Mucosa of descending colon (tissue), 3 donors: ENCODE measurements at regions not wholly inside any gene's neighbourhood (a gene's known extent, or its start where the extent isn't known, plus 50 kb on each side); places are given as distances from the start of the nearest gene placed in this dataset.
"Not testable (repeated sequence)": the region's sequence is repeated elsewhere in the genome, so short reads cannot be mapped to it uniquely, and the experiment has no call there.

Experiments used
- ATAC-seq: fragments of 200-7000 bp; cut with Tn5 transposase; one replicate; pipeline ENCODE4 v1.9.1; 2020; ENCODE audit warnings: mild to moderate bottlenecking, moderate library complexity
- DNase-seq, 3 donors: peaks; one replicate each; pipeline ENCODE4 v3.0.0-alpha.2; 2020
- H3K36me3 ChIP-seq: fragments of 200-600 bp; one replicate; pipeline ENCODE4 v1.8.0; 2021; ENCODE audit warnings: low read depth, mild to moderate bottlenecking
- H3K4me1 ChIP-seq: fragments of 200-600 bp; one replicate; pipeline ENCODE4 v1.8.0; 2021; ENCODE audit warnings: low read depth, mild to moderate bottlenecking
- H3K4me3 ChIP-seq: fragments of 200-600 bp; one replicate; pipeline ENCODE4 v1.8.0; 2021; ENCODE audit warnings: mild to moderate bottlenecking
- H3K9me3 ChIP-seq: fragments of 200-600 bp; one replicate; pipeline ENCODE4 v1.8.0; 2021; ENCODE audit warnings: mild to moderate bottlenecking
- intact Hi-C, 2 donors: fragments of 100-400 bp; cut with DNase I in 1 of 2; cut with micrococcal nuclease in 1 of 2; formaldehyde crosslinking; loops; one replicate each; pipeline versions ENCODE4 v1.11.0 to v1.11.1; 2022; cut with DNase I, micrococcal nuclease
- TF ChIP-seq, protein P1 (sequence below): fragments of 200-600 bp; IDR thresholded peaks from one replicate; pipeline ENCODE4 v1.8.0; 2022; ENCODE audit warnings: antibody characterized with exemption, mild to moderate bottlenecking
- donor health status: DM: no; HTN: no; CAD: no; lungs with moderate emphysema.
- donor health status: DM: no; HTN: no; CAD: no.
- donor health status: DM: no; HTN: yes; CAD: no.

DNA sequence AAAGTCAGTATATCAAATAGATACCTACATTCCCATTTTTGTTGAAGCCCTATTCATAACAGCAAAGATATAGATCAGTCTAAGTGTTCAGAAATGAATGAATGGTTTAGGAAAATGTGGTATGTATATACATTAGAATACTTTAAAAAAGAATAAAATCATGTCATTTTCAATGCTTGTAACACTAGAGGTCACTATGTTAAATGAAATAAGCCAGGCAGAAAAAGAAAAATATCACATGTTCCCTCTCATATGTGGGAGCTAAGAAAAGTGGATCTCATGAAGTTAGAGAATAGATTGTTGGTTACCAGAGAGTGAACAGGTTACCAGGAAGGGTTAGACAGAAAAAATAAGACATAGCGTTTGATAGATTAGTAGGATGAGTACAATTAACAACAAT, 1111.0 kb upstream of the SLC39A10 start:
- DNase-seq (no peak), ATAC-seq (no peak)
- Histone ChIP-seq H3K4me1 (no peaks in the 10 kb centered on the region), H3K9me3 (no peaks in the 10 kb centered on the region), H3K36me3 (no peaks in the 10 kb centered on the region), H3K4me3 (no peak overlapping the region)
- intact Hi-C loops = no loop called here
- TF ChIP-seq, protein P1, sequence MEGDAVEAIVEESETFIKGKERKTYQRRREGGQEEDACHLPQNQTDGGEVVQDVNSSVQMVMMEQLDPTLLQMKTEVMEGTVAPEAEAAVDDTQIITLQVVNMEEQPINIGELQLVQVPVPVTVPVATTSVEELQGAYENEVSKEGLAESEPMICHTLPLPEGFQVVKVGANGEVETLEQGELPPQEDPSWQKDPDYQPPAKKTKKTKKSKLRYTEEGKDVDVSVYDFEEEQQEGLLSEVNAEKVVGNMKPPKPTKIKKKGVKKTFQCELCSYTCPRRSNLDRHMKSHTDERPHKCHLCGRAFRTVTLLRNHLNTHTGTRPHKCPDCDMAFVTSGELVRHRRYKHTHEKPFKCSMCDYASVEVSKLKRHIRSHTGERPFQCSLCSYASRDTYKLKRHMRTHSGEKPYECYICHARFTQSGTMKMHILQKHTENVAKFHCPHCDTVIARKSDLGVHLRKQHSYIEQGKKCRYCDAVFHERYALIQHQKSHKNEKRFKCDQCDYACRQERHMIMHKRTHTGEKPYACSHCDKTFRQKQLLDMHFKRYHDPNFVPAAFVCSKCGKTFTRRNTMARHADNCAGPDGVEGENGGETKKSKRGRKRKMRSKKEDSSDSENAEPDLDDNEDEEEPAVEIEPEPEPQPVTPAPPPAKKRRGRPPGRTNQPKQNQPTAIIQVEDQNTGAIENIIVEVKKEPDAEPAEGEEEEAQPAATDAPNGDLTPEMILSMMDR = no peak

- ATAC-seq (no peak), DNase-seq (no peak)
- Histone ChIP-seq H3K4me1 (no peaks in the 10 kb centered on the region), H3K36me3 (no peaks in the 10 kb centered on the region), H3K9me3 (no peaks in the 10 kb centered on the region), H3K4me3 (no peak overlapping the region)
- TF ChIP-seq, protein P1 = no peak
- intact Hi-C loops = no loop called here
Observed at GRCh38 chr2:194539425-194539824, 1117.6 kb upstream of the SLC39A10 start.

- H3K4me1 ChIP-seq = no peaks in the 10 kb centered on the region
- intact Hi-C loops = no loop called here
- no peaks in the 10 kb centered on the region for H3K36me3 ChIP-seq
- ATAC-seq (no peak), DNase-seq (no peak)
- H3K9me3 ChIP-seq = no peaks in the 10 kb centered on the region
- no peak overlapping the region for H3K4me3 ChIP-seq
- TF ChIP-seq, protein P1 = no peak
Observed at GRCh38 chr2:194526121-194526520, 1130.9 kb upstream of the SLC39A10 start.

GRCh38 chr2:194514281-194514680, 1142.7 kb upstream of the SLC39A10 start:
- intact Hi-C loops = no loop called here
- no peaks in the 10 kb centered on the region for H3K4me1 ChIP-seq
- no peak for DNase-seq
- no peaks in the 10 kb centered on the region for H3K9me3 ChIP-seq
- no peak for ATAC-seq
- H3K4me3 ChIP-seq = no peak overlapping the region
- TF ChIP-seq, protein P1 = no peak
- H3K36me3 ChIP-seq = no peaks in the 10 kb centered on the region

DNA sequence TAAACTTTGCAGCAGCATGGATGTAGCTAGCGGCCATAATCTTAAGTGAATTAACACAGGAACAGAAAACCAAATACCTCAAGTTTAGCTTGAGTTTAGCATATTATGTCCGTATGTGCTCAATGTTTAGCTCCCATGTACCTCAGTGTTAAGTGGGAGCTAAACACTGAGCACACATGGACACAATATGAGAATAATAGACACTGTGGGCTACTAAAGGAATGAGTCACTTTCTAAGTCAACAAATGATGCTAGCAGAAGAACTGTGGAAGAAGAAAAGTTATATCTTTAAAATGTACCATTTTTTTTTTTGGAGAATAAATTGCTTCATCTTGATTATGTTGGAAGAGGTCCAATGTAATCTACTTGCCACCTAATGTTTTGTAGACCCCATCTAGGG, 1146.0 kb upstream of the SLC39A10 start:
- H3K4me3 ChIP-seq, H3K36me3 ChIP-seq, H3K9me3 ChIP-seq, H3K4me1 ChIP-seq, DNase-seq, intact Hi-C loops, ATAC-seq: not testable (repeated sequence)

DNA sequence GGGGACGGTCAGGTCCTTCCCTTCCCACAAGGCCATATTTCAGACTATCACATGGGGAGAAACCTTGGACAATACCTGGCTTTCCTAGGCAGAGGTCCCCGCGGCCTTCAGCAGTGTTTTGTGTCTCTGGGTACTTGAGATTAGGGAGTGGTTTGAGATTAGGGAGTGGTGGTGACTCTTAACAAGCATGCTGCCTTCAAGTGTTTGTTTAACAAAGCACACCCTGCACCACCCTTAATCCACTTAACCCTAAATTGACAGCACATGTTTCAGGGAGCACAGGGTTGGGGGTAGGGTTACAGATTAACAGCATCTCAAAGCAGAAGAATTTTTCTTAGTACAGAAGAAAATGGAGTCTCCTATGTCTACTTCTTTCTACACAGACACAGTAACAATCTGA, 1152.2 kb upstream of the SLC39A10 start:
- H3K36me3 ChIP-seq = not testable (repeated sequence)

DNA sequence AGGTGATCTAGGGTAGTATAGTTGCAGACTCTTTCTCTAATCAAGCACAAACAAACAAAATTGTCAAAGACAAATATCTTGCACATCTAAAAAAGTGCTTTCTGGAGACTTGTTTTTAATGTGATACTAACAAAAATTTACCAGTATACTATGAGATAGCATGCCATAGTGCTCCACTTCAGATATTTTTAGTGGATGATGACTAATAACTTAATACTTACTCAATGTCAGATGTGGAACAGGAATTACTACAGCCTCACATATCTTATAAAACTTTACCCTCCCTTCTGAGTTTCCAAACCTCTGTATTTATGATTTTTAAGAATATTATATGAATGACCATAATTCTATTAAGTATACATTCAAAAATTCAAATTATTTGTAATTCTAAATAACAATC, 1162.0 kb upstream of the SLC39A10 start:
- no peaks in the 10 kb centered on the region for H3K36me3 ChIP-seq
- DNase-seq (no peak), ATAC-seq (no peak)
- no peaks in the 10 kb centered on the region for H3K4me1 ChIP-seq
- TF ChIP-seq, protein P1 = no peak
- H3K4me3 ChIP-seq = no peak overlapping the region
- intact Hi-C loops = no loop called here
- H3K9me3 ChIP-seq = no peaks in the 10 kb centered on the region

More for the DNA sequence above, 1152.2 kb upstream of the SLC39A10 start:
- H3K4me1 ChIP-seq, H3K4me3 ChIP-seq, ATAC-seq, DNase-seq, H3K9me3 ChIP-seq, intact Hi-C loops: not testable (repeated sequence)
